Limb (tissue), 2 donors: ENCODE measurements at regions not wholly inside any gene's neighbourhood (a gene's known extent, or its start where the extent isn't known, plus 50 kb on each side); places are given as distances from the start of the nearest gene placed in this dataset.
A peak's percentile ranks its signal among the peaks of the same experiment; 100 is the strongest.

Experiments
- DNase-seq, 2 donors: peaks; one replicate each; pipeline ENCODE4 v3.0.0-alpha.2; 2016; ENCODE audit errors: extremely low spot score in 2 of 2

GRCh38 chr10:70966646-70967553 lies 78.5 kb upstream of the PCBD1 start:
- no peak for DNase-seq

- peak in 1 of 2 donors; percentile 24 for DNase-seq
Measured at GRCh38 chr10:70967591-70968587, 79.5 kb upstream of the PCBD1 start.

- DNase-seq, result no peak
Measured at GRCh38 chr10:70969188-70969587, 80.8 kb upstream of the PCBD1 start.

- peak in 1 of 2 donors; percentile 38 for DNase-seq
Measured at GRCh38 chr10:70970830-70971229, 82.5 kb upstream of the PCBD1 start.

- no peak for DNase-seq
Measured at GRCh38 chr10:70973275-70973674, 84.9 kb upstream of the PCBD1 start.

GRCh38 chr10:70974351-70974901 lies 86.1 kb upstream of the PCBD1 start:
- DNase-seq, result no peak

- DNase-seq, result no peak
Measured at GRCh38 chr10:70974920-70975319, 86.6 kb upstream of the PCBD1 start.

- no peak for DNase-seq
Measured at GRCh38 chr10:70976063-70976695, 87.8 kb upstream of the PCBD1 start.

GRCh38 chr10:70977625-70978024 lies 89.3 kb upstream of the PCBD1 start:
- no peak for DNase-seq

GRCh38 chr10:70978181-70978580 lies 89.8 kb upstream of the PCBD1 start:
- no peak for DNase-seq

GRCh38 chr10:70978816-70979480 lies 90.6 kb upstream of the PCBD1 start:
- DNase-seq, result no peak

- no peak for DNase-seq
Measured at GRCh38 chr10:70980687-70981086, 92.3 kb upstream of the PCBD1 start.

GRCh38 chr10:70981171-70981836 lies 92.9 kb upstream of the PCBD1 start:
- DNase-seq, result no peak

GRCh38 chr10:70981936-70982335 lies 93.6 kb upstream of the PCBD1 start:
- DNase-seq, result no peak

- no peak for DNase-seq
Measured at GRCh38 chr10:70982443-70982842, 94.1 kb upstream of the PCBD1 start.

- DNase-seq, result no peak
Measured at GRCh38 chr10:70984986-70985722, 96.8 kb upstream of the PCBD1 start.

- no peak for DNase-seq
Measured at GRCh38 chr10:70985824-70986622, 97.7 kb upstream of the PCBD1 start.

- DNase-seq, result no peak
Measured at GRCh38 chr10:70986623-70986950, 98.2 kb upstream of the PCBD1 start.
